ENCODE measurements at regions not wholly inside any gene's neighbourhood (a gene's known extent, or its start where the extent isn't known, plus 50 kb on each side); places are given as distances from the start of the nearest gene placed in this dataset.
"Not testable (repeated sequence)": the region's sequence is repeated elsewhere in the genome, so short reads cannot be mapped to it uniquely, and the experiment has no call there.

GRCh38 chr2:17255071-17255470 lies 263.2 kb downstream of the RAD51AP2 start:
- no peak for DNase-seq (ENCODE audit: low read depth)

GRCh38 chr2:17254421-17254820 lies 263.8 kb downstream of the RAD51AP2 start:
- DNase-seq (ENCODE audit: low read depth) = no peak

- no peak for DNase-seq (ENCODE audit: low read depth)
These were observed 266.0 kb downstream of the RAD51AP2 start for GRCh38 chr2:17252258-17252657.

- DNase-seq (ENCODE audit: low read depth) = no peak
These were observed 267.1 kb downstream of the RAD51AP2 start for GRCh38 chr2:17251171-17251570.

- DNase-seq (ENCODE audit: low read depth) = no peak
These were observed 269.0 kb downstream of the RAD51AP2 start for GRCh38 chr2:17249249-17249648.

- DNase-seq (ENCODE audit: low read depth) = no peak
These were observed 272.3 kb downstream of the RAD51AP2 start for GRCh38 chr2:17245906-17246305.

- no peak for DNase-seq (ENCODE audit: low read depth)
These were observed 275.3 kb downstream of the RAD51AP2 start for GRCh38 chr2:17242813-17243485.

- DNase-seq (ENCODE audit: low read depth) = no peak
These were observed 278.7 kb downstream of the RAD51AP2 start for GRCh38 chr2:17239550-17239949.

- no peak for DNase-seq (ENCODE audit: low read depth)
These were observed 283.1 kb downstream of the RAD51AP2 start for GRCh38 chr2:17235167-17235566.

GRCh38 chr2:17232776-17233556 lies 285.3 kb downstream of the RAD51AP2 start:
- DNase-seq (ENCODE audit: low read depth) = no peak

- peak; percentile 56 for DNase-seq (ENCODE audit: low read depth)
These were observed 286.8 kb downstream of the RAD51AP2 start for GRCh38 chr2:17231394-17231965.

GRCh38 chr2:17229414-17229813 lies 288.8 kb downstream of the RAD51AP2 start:
- DNase-seq (ENCODE audit: low read depth) = no peak

- DNase-seq (ENCODE audit: low read depth) = no peak
These were observed 289.8 kb downstream of the RAD51AP2 start for GRCh38 chr2:17228461-17228860.

GRCh38 chr2:17227856-17228255 lies 290.4 kb downstream of the RAD51AP2 start:
- DNase-seq (ENCODE audit: low read depth) = no peak

GRCh38 chr2:17226941-17227490 lies 291.2 kb downstream of the RAD51AP2 start:
- DNase-seq (ENCODE audit: low read depth) = no peak

GRCh38 chr2:17223211-17223610 lies 295.0 kb downstream of the RAD51AP2 start:
- no peak for DNase-seq (ENCODE audit: low read depth)

GRCh38 chr2:17208511-17208910 lies 309.7 kb downstream of the RAD51AP2 start:
- DNase-seq (ENCODE audit: low read depth) = no peak

GRCh38 chr2:17206771-17207170 lies 311.5 kb downstream of the RAD51AP2 start:
- no peak for DNase-seq (ENCODE audit: low read depth)

GRCh38 chr2:17204214-17204613 lies 314.0 kb downstream of the RAD51AP2 start:
- DNase-seq (ENCODE audit: low read depth) = not testable (repeated sequence)

- not testable (repeated sequence) for DNase-seq (ENCODE audit: low read depth)
These were observed 315.6 kb downstream of the RAD51AP2 start for GRCh38 chr2:17202628-17203027.

- no peak for DNase-seq (ENCODE audit: low read depth)
These were observed 318.5 kb downstream of the RAD51AP2 start for GRCh38 chr2:17199741-17200140.

GRCh38 chr2:17196380-17196779 lies 321.9 kb downstream of the RAD51AP2 start:
- no peak for DNase-seq (ENCODE audit: low read depth)

GRCh38 chr2:17195016-17195415 lies 323.2 kb downstream of the RAD51AP2 start:
- DNase-seq (ENCODE audit: low read depth) = no peak
